Transverse colon (tissue), 4 donors: ENCODE measurements at regions not wholly inside any gene's neighbourhood (a gene's known extent, or its start where the extent isn't known, plus 50 kb on each side); places are given as distances from the start of the nearest gene placed in this dataset.

Experiments
- DNase-seq: peaks from one replicate; pipeline ENCODE4 v3.0.0-alpha.2; 2019
- H3K27ac ChIP-seq, 4 donors: fragments of 200-600 bp; sonication (generic); 2 replicates each; pipeline ENCODE4 v1.5.1; 2016 to 2018; ENCODE audit warnings: inconsistent platforms in 4 of 4
- H3K27me3 ChIP-seq: fragments of 200-600 bp; sonication (generic); 2 replicates; pipeline ENCODE4 v1.5.1; 2017; ENCODE audit warnings: inconsistent platforms
- H3K36me3 ChIP-seq, 4 donors: fragments of 200-600 bp; sonication (generic); 2 replicates each; pipeline ENCODE4 v1.5.1; 2017 to 2019; ENCODE audit warnings: inconsistent platforms in 4 of 4
- H3K4me1 ChIP-seq, 4 donors: fragments of 200-600 bp; sonication (generic); 2 replicates each; pipeline ENCODE4 v1.5.1; 2017 to 2020; ENCODE audit warnings: inconsistent platforms in 4 of 4
- H3K4me3 ChIP-seq, 4 donors: fragments of 200-600 bp; sonication (generic); 1 replicate in 1 of 4; 2 replicates in 3 of 4; pipeline versions ENCODE4 v1.5.1 to v1.6.1; 2017 to 2019; ENCODE audit warnings: inconsistent platforms in 4 of 4
- H3K9me3 ChIP-seq, 2 donors: fragments of 200-600 bp; sonication (generic); 2 replicates each; pipeline ENCODE4 v1.5.1; 2017 to 2019; ENCODE audit warnings: inconsistent platforms in 2 of 2
- EP300 ChIP-seq: sonication (generic); formaldehyde crosslinking; IDR thresholded peaks from one replicate; pipeline ENCODE4 v1.6.1; 2017; ENCODE audit warnings: antibody characterized with exemption, low read depth
- POLR2A ChIP-seq: fragments of 450-650 bp; IDR thresholded peaks from one replicate; pipeline ENCODE4 v1.6.1; 2016; ENCODE audit warnings: antibody characterized with exemption, mild to moderate bottlenecking, moderate library complexity
- POLR2AphosphoS5 ChIP-seq, 3 donors: sonication (generic); formaldehyde crosslinking; IDR thresholded peaks; one replicate each; pipeline ENCODE4 v1.6.1; 2016; ENCODE audit warnings: antibody characterized with exemption in 3 of 3
- WGBS, 2 donors: methylation state at CpG; one replicate each; pipeline ENCODE4 v1.1.5; 2018; ENCODE audit warnings: low coverage in 1 of 2; 5-methylcytosine and 5-hydroxymethylcytosine counted together
- in situ Hi-C, 4 donors: fragments of 200-750 bp; cut with MboI; loops; one replicate each; pipeline versions ENCODE4 v1.15.0 to v1.15.1; 2017; ENCODE audit warnings: low sequenced_read_pairs in 3 of 4, low pct_ligation_motif_present in 1 of 4, low pct_unique_long_range_greater_than_20kb in 1 of 4
- intact Hi-C: fragments of 100-400 bp; cut with DNase I; formaldehyde crosslinking; loops from one replicate; pipeline ENCODE4 v1.15.1; 2023; ENCODE audit warnings: low total_unique reads
- TF ChIP-seq, protein P1 (sequence below), 5 experiments: fragments of 200-600 bp in 3 of 5; fragments of 450-650 bp in 2 of 5; sonication (generic) in 3 of 5; IDR thresholded peaks; 1 replicate in 2 of 5; 2 replicates in 3 of 5; pipeline ENCODE4 v1.5.1; 2016 to 2017; ENCODE audit warnings: antibody characterized with exemption in 5 of 5, inconsistent platforms in 3 of 5, mild to moderate bottlenecking in 2 of 5, moderate library complexity in 1 of 5

- Histone ChIP-seq H3K9me3 (no peaks in the 10 kb centered on the region), H3K36me3 (no peaks in the 10 kb centered on the region), H3K27ac (no peak overlapping the region), H3K4me3 (no peak overlapping the region), H3K4me1 (no peaks in the 10 kb centered on the region), H3K27me3 (no peaks in the 10 kb centered on the region)
- WGBS, 2 donors, result 64% methylated on average over 10 of the region's 10 CpGs; no CpG with 5 or more reads in 1 of the 2 donors
- in situ Hi-C loops (no loop called here), intact Hi-C loops (no loop called here)
- no peak for DNase-seq
- TF ChIP-seq, protein P1, sequence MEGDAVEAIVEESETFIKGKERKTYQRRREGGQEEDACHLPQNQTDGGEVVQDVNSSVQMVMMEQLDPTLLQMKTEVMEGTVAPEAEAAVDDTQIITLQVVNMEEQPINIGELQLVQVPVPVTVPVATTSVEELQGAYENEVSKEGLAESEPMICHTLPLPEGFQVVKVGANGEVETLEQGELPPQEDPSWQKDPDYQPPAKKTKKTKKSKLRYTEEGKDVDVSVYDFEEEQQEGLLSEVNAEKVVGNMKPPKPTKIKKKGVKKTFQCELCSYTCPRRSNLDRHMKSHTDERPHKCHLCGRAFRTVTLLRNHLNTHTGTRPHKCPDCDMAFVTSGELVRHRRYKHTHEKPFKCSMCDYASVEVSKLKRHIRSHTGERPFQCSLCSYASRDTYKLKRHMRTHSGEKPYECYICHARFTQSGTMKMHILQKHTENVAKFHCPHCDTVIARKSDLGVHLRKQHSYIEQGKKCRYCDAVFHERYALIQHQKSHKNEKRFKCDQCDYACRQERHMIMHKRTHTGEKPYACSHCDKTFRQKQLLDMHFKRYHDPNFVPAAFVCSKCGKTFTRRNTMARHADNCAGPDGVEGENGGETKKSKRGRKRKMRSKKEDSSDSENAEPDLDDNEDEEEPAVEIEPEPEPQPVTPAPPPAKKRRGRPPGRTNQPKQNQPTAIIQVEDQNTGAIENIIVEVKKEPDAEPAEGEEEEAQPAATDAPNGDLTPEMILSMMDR (IDR thresholded peaks at IDR 0.05), result no peak
- TF ChIP-seq EP300, result no peak
- TF ChIP-seq POLR2AphosphoS5 (IDR thresholded peaks at IDR 0.05), result no peak
- TF ChIP-seq POLR2A, result no peak
These were observed 898.3 kb upstream of the NEGR1 start for GRCh38 chr1:73180397-73181189.

- intact Hi-C loops (no loop called here), in situ Hi-C loops (no loop called here)
- Histone ChIP-seq H3K4me3 (no peak overlapping the region), H3K27ac (no peak overlapping the region), H3K9me3 (no peaks in the 10 kb centered on the region), H3K36me3 (no peaks in the 10 kb centered on the region), H3K27me3 (no peaks in the 10 kb centered on the region), H3K4me1 (no peaks in the 10 kb centered on the region)
- DNase-seq, result no peak
- WGBS, 2 donors, result 85 to 100% methylated on average over 2 of the region's 2 CpGs
- TF ChIP-seq POLR2AphosphoS5 (IDR thresholded peaks at IDR 0.05), result no peak
- no peak for TF ChIP-seq POLR2A
These were observed 894.6 kb upstream of the NEGR1 start for GRCh38 chr1:73176902-73177301.

GRCh38 chr1:73167009-73167657 lies 884.8 kb upstream of the NEGR1 start:
- in situ Hi-C loops, result no loop called here
- Histone ChIP-seq H3K27ac (no peak overlapping the region), H3K27me3 (no peaks in the 10 kb centered on the region), H3K4me3 (no peak overlapping the region), H3K36me3 (no peaks in the 10 kb centered on the region), H3K9me3 (no peaks in the 10 kb centered on the region), H3K4me1 (no peaks in the 10 kb centered on the region)
- DNase-seq, result no peak
- TF ChIP-seq EP300 (no peak), POLR2AphosphoS5 (IDR thresholded peaks at IDR 0.05) (no peak), POLR2A (no peak)
- TF ChIP-seq, protein P1 (IDR thresholded peaks at IDR 0.05), result no peak
- intact Hi-C loops, result no loop called here
- 33 to 66% methylated on average over 1 to 2 of the region's 2 CpGs for WGBS, 2 donors

- H3K4me1 ChIP-seq, result no peaks in the 10 kb centered on the region
- no peaks in the 10 kb centered on the region for H3K9me3 ChIP-seq
- no peaks in the 10 kb centered on the region for H3K36me3 ChIP-seq
- TF ChIP-seq, protein P1 (IDR thresholded peaks at IDR 0.05), result no peak
- no peak overlapping the region for H3K27ac ChIP-seq
- intact Hi-C loops, result no loop called here
- 41% methylated on average over 5 of the region's 5 CpGs for WGBS, 2 donors
- no peak for DNase-seq
- H3K27me3 ChIP-seq, result no peaks in the 10 kb centered on the region
- H3K4me3 ChIP-seq, result no peak overlapping the region
- in situ Hi-C loops, result no loop called here
These were observed 880.2 kb upstream of the NEGR1 start for GRCh38 chr1:73162564-73162963.
